HG03432 (cell line): ENCODE measurements at regions not wholly inside any gene's neighbourhood (a gene's known extent, or its start where the extent isn't known, plus 50 kb on each side); places are given as distances from the start of the nearest gene placed in this dataset.

Experiments
- ATAC-seq: cut with Tn5 transposase; IDR thresholded peaks from one replicate; pipeline ENCODE4 v1.9.1; 2021; ENCODE audit warnings: mild to moderate bottlenecking, moderate library complexity; ENCODE audit not compliant: unreplicated experiment

DNA sequence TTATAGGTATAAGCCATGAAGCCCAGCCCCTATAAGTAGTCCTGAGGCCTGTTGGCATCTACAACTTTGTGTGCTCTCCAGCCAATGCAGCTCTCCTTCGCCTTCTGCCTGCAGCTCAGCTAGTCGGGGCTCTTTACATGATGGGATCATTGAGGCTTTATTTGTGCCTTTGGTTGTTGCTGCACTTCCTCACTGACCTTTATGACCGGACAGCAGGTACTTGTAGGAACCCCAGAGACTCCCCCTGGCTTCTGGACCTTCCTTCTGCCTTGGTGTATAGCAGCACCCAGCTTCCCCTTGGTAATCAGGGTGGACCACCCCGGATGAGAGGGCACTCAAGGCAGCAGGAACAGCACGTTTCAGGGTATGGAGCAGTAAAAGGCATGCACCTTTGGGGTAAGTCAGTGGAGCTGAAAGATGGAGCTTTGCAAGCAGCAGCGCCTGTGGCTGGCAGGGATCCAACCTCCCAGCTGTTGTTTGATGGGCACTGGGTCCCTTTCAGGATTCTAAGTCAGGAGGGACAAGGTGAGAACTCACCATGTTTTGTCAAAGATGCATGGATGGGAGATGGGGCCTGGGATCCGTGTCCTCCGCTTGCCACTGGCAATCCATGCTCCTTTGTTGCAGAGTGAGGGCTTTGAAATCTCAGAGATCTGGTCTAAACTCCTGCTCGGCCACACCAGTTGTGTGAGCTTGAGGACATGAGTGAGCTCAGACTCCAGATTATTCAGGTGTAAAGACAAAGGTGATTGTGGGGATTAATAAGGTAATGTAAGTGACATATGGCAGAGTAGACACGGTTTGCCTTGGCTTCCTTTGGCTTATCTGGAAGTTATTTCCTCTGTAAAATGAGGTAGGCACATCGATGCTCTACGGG lies 65.1 kb upstream of the KLF13 start:
- ATAC-seq: no peak

DNA sequence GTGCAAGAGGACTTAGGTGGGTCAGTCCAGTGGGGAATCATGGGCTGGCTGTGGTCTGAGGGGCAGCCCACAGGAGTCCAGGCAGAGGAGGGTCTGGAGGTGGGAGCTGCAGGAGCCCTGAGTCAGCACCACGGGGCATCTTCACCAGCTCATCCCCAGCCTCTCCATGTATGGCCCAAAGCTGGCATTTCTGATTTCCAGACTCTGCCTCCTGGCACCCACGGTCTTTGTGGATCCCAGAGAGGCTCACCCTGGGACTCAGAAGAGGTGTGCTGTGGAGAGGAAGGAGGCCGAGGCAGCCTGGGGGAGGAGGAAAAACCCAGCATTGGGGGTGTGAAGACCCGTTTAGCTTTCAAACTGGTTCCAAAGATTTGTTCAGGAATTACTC lies 64.5 kb upstream of the KLF13 start:
- ATAC-seq: no peak

DNA sequence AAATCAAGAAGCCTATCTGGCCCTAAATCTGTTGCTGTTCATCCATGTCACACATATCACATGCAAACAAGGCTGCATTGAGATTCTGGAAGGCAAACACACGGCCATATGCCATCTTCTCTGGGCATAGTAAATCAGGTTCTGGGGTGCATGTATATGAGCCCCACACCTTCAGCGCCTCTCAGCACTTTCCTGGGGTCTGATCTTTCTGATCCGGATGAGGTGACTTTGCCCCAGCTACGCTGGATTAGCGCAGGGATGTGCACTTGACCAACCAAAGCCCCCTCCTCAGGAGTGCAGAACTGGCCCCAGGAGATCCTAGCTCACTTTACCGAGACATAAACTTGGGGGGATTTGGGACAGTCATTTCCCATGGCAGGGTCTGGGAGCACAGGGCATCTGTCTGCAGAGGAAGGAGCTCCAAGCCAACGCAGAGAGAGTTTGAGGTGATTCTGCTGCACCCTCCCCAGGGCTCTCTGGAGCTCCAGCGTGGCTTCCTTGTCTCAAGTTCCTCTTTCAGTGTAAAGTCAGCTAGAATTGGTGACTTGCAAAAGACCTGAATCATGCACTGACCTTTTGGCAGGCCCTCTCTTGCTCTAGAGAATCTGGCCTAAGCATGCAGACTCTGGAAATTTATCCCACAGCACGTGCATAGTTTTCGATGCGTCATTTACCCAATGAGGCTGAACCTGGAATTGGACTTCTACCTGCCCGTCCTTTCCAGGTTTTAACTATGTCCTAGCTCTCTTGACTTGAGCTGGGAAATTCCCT lies 63.5 kb upstream of the KLF13 start:
- ATAC-seq: peak; percentile 28

DNA sequence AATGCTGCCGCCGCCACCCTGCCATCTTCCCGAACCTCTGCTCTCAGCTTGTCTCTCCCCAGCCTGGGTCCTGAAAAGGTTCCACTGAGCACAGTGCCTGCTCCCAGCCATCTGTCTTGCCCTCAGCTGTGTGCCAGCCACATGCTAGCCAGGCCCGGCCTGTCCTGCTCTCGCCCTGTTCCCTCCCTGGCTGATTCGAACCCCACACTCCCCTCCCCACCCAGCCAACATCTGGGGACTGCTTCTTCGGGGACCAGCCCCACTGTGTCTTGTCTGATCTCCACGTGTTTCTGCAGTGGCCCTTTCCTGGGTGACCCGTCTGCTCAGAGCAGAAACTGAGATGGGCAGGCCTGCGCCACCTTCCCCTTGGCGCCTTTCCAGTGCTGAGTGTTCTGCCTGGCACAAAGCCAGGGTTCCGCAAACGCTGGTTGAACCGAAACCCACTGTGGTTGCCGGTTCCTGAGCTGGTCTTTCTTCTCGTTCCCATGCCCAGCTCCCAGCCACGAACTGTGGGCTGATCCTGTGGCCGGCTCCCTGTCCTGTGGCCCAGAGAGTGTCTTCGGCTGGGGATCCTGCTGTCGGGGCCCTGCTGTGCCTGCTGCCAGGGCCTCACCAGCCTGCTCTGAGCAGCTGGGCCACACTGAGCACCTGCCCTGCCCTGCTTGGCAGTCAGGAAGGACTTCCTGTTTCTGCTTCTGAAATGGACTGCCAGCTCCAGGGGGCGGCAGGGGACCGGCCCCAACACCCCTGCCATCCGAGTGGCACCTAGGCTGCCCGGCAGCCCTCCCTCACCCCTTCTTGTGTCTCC lies 62.7 kb upstream of the KLF13 start:
- peak; percentile 27 for ATAC-seq

DNA sequence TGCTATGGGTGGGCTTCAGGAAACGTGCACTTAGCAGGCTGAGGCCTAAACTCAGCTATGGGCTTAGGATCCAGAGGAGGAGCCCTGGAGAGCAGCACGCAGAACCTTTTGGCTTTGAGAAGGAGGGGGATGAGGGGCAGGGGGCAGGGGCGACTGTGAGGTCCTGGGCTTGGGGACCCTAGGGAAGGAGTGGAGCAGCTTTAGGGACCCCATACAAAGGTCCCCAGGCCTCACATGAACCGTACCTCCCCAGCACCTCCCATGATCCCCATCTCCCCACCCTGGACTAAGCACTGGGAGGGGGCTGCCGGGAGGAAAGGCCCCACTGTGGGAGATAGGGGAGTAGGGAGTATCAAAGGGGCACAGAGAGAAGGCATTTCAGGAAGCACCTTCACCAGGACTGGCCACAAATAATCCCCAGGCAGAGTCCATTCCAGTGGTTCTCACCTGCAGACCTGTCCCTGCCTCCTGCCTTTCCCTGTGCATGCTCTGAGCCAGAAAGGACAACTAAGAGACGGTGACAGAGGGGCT lies 62.0 kb upstream of the KLF13 start:
- ATAC-seq: no peak

DNA sequence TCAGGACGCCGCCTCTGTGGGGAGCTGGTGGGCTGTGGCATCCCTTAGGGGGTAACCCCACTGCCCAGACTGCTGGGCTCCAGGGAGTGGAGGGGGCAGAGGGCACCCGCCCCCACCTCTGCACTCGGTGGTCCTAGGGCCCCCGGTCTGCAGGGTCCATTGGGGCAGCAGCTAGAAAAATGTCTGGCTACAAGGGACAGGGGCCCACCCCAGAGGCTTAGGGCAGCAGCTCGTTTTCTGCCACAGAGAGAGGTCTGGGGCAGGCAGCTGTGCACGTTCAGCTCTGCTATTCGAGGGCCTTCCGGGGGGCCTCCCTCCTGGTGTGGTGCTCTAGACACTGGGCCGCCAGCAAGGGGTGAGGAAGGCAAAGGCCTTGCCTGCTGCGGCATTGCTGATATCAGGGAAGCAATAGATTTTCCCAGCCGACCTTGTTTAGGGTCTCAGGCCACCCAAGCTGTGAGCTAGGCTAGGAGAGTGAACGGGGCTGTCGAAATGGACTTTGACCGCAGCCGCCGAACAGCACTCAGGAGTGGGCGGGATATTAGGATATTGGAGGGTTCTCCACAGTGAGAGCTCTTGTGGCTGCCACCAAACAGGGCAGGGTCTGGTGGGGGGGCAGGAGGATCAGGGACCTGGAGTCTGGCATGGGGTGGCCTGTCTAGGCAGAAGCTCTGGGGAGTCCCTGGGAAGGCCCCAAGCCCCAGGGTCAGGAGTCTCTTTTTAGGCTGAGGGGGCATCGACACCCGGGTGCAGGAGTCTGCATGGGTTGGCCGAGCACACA lies 61.4 kb upstream of the KLF13 start:
- no peak for ATAC-seq

DNA sequence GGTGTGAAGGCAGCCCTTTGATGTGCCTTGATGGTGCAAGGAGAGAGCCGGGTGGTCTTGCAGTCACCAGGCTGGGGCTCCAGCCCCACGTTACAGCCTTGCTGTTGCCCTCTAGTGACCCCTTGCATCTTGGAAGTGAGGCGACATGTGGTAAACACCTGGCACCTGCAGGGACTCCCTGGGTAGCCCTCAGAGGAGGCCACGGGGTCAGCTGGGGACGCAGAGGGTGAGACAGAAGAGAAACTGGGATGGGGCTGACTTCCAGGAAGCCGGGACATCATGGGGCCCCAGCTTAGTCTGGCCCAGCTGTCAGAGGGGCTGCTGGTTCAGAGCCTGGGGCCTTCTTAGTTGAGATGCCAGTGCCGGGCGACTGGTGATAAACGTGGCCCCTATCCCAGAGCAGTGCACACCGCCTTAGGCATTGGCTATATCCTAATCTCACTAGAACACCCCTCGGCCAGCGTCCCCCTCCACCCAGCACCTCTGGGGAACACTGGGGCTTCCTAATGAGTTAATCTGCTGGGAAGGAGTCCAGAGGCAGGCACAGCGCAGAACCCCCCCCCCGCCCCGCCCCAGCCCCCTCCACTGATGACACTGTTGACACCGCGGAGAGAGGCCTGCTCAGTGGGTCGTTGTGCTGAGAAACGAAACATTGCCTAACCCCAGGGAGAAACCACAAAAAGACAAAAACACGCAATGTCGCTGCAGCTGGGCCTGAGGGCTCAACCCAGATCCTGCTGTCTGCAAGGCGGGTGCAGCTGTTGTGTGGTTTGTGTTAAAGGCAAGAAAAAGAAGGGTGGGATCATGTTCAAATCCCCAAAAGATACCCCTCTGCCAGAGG lies 60.5 kb upstream of the KLF13 start:
- ATAC-seq: peak; percentile 59

DNA sequence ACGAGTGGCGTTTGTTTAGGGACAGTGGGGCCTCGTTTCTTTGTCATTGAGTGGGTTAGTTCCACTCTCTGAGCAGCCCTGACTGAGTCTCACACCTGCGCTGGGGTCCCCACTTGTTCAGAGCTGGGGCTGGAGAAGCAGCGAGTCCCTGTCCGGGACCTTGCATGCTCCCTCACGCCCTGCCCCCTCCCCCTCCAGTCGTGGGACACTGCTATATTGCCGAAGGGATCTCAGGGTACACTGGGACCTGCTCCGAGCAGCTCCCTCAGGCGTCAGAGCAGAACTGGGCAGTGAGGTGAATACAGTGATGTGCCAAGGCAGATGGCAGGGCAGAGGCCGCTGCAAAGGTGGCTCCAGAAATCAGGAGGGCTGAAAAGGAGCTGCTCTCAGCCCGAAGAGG lies 59.9 kb upstream of the KLF13 start:
- ATAC-seq: peak; percentile 21

DNA sequence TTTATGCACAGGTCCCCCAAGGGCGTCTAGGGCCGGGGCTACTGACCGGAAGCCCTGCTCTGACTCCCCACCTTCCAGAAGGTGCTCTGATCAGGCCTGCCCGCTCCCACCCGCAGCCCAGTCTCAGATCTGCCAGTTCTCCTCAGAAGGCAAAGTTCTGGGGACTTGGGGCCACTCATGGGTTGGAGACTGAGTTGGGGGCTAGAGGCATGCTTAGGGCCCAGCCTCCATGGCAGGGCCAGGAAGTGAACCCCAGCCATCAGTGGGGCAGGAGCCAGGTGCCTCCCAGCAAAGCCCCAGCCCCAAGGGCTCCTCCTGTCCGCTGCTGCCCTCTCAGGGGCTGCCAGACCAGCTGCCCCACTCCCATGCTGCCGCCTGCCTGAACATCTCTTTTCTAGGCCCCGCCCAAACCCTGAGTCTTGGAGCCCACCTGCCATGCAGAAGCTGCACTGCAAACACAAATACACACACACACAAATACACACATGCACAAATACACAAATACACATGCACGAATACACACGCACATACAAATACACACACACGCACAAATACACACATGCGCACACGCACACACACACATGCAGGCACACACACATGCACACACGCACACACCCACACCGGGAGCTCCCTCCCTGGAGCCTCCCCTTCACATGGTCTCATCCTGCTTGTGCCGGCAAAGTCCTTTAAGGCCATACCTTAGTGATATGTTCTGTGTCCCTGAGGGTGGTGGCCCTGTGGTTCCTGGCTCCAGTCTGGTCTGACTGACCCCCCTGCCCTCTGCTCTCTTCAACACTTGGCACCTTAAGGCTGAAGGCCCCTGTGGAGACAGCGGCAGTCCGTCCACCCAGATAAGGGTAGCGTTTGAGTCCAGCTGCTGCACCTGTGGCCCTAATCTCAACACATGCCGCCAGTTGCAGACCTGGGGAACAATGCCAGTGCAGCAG lies 59.2 kb upstream of the KLF13 start:
- no peak for ATAC-seq

DNA sequence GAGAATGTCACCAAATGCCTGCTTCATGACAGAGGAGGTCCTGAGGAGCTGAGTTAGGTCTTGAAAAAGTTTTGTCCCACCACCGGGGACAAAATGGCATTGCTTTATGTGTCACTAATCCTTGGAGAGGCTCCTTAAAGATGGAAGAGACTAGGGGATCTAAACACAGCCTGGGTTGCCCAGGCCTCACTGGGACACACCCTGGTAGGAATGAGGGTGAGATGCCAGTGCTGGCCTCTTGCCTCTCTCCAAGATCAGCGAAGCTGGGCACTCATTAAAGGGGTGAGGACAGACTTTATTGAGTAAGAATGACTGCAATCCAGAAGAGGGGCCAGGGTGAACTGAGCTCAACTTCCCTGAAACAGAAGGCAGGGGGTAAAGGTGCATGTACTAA lies 58.5 kb upstream of the KLF13 start:
- ATAC-seq: no peak

DNA sequence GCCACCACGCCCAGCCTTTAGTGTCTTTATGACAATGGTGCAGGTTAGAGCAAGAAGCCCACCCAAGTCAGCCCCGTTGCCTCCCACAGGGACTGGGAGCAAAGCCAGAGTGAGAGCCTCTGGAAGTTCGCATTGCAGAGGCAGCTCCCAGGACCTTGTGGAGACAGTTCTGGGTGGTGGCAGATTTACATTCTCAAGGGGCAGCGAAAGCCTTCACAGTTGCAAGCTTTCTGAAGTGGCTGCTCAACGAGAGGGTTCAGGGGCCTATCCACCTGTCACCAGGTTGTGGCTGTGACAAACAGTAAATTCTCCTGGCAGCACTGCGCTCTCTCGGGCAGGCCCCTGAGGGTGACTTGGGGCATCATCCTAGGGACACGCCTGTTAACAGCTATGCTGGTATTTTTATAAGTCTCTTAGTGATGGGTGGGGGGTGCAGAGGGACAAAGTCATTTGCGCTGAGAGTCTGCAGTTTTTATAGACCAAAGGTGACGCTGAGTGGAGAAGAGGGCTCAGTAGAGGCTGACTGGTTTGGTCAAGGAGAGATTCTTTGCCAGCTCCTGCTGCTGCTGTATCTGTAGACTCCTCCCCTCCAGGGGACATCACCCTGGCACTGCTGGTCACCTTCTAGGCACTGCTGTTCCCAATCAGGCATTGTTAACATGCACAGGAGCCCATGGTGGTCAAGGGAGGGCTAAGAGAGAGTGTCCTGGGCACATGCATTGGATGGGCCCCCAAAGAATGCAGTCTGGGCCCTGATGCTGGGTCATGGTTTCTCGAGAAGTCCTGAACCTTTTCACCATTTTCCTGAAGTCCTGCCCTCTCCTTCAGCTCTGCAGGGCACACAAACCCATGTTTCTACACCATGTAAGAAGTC lies 57.5 kb upstream of the KLF13 start:
- no peak for ATAC-seq

DNA sequence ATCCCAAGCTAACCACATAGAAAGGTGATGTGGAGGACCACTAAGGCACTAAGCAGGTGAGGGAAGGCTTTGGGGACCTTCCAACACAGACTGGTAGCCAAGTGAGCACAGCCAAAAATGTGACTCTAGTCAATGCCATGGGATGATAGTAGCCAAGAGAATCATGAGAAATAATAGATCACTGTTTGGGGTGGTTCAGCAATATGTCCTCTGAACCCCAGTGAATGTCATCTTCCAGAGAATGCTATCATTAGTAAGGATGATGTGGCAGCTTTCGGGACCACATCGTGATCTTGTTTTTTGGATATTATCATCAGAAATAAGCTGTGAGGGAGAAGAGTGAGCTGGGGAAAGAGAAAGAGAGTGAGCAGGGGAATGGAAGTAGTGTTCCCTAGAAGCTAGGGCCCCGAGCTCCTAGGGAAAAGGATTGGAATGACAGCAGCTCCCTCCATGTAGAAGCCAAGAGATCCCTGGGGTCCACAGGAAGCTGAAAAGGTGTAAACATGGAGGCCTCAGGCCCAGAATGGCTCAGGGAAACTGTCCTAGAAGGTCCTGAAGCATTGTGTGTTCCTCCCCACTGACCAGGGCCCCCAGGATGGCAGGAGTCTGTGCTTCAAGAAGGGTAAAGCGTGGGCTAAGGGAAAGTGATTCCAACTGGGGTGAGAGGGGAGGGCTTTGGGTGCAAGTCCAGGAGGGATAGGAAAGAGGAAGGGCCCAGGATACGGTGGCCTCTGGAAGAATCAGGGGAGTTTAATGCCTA lies 56.6 kb upstream of the KLF13 start:
- ATAC-seq: no peak

DNA sequence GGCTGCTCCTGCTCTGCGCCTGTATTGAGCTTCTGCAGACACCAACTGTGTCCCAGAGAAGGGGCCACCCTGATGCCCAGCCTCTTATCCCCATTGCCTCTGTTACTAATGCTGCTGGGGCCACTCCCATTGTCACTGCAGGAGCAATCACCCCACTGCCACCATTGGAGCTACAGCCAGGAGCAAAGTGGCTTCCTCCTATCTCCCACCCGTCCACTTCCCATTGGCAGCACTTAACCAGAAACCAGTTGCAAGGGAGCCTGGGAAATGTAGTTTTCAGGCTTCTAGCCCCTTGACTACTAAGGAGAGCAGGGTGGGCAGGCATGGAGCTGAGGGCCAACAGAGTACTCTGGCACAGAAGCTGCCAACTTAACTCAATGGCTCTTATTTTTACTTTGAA lies 55.9 kb upstream of the KLF13 start:
- no peak for ATAC-seq

DNA sequence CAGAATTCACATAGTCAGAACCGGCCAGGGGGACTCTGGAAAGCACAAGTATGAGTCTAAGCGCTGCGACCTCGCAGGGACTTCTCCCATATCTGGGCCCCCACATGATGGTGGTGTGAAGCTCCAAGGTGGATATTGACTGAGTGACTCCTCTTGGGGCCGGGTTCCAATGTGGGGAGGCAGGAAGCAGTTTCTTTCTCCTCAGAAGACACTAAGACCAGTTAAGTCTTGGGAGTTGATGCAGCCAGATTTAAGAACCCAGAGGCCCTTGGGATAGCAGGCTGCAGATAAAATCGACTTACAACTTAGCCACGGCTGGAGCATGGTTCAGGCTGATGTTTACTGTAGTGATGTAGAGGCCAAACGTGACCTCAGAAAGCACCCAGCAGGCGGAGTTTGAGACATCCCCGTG lies 55.4 kb upstream of the KLF13 start:
- no peak for ATAC-seq

DNA sequence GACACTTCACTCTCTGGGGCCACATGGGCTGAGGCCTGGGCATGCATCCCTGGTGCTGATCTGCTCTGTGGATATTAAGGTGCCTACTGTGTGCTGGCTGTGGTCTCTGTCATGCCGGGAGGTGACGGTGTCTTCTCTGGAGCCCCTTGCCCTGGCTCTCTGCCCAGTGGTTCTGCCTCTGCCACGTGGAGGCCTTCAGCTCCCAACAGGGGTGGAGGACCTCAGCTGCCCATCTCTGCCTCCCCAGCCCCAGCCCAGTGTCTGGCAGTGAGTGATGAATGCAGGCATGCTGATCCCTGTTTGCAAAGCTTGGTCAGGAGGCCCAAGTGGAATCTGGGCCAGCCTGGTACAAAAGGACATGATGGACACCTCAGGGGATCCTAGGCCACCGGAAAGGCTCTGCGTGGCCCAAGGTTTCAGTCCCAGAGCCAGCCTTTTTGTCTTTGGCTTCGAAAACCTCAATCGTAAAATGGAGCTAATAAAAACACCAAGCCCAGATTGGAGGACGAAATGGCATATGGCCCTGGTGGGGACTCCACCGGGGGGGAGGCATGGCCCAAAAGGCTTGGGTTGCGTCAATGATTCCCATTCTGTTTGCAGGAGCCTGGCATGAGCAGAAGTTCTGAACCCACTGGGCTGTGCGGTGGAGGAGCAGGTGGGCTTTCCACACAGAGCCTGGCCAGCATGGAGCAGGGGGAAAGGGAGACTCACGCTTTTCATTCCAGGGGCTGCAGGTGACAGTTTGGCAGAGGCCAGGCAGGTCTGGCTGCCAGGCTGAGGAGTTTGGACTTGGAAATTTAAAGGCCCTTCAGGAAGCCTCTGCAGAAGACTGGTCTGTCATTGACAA lies 54.7 kb upstream of the KLF13 start:
- no peak for ATAC-seq
